ENCODE measurements at regions not wholly inside any gene's neighbourhood (a gene's known extent, or its start where the extent isn't known, plus 50 kb on each side); places are given as distances from the start of the nearest gene placed in this dataset.

- no peaks in the 10 kb centered on the region for H3K4me1 ChIP-seq (ENCODE audit: insufficient read depth, low read length)
- H2AFZ ChIP-seq (ENCODE audit: low read depth, low read length): no peak overlapping the region
- no peak overlapping the region for H3K27ac ChIP-seq (ENCODE audit: low read length)
- DNase-seq (no peak), ATAC-seq (ENCODE audit: insufficient read depth, low read depth) (no peak)
- H3K27me3 ChIP-seq (ENCODE audit: insufficient read depth, low read length, poor library complexity): no peaks in the 10 kb centered on the region
- H3K79me2 ChIP-seq (ENCODE audit: insufficient read depth, low read length): no peaks in the 10 kb centered on the region
- H3K4me2 ChIP-seq (ENCODE audit: insufficient read depth, low read length): no peak overlapping the region
- no peaks in the 10 kb centered on the region for H4K20me1 ChIP-seq (ENCODE audit: insufficient read depth, low read length)
- no peaks in the 10 kb centered on the region for H3K9me3 ChIP-seq (ENCODE audit: insufficient read depth, low read length, severe bottlenecking)
- no peak overlapping the region for H3K9ac ChIP-seq (ENCODE audit: low read depth, low read length)
- H3K36me3 ChIP-seq (ENCODE audit: insufficient read depth, low read length): no peaks in the 10 kb centered on the region
- TF ChIP-seq EZH2 (IDR thresholded peaks at IDR 0.05; ENCODE audit: borderline replicate concordance, low read depth, low read length, severe bottlenecking) (no peak), CTCF (IDR thresholded peaks at IDR 0.05; ENCODE audit: borderline replicate concordance, extremely low read depth, low read length, poor library complexity, severe bottlenecking) (no peak)
- H3K4me3 ChIP-seq (ENCODE audit: low read depth in 1 of 2, low read length in 2 of 2): no peak overlapping the region
Observed at GRCh38 chr18:77566604-77567003, 317.0 kb downstream of the GALR1 start.

GRCh38 chr18:77567205-77567604 is 317.6 kb downstream of the GALR1 start:
- DNase-seq: no peak
- Histone ChIP-seq H3K4me1 (ENCODE audit: insufficient read depth, low read length) (no peaks in the 10 kb centered on the region), H3K9me3 (ENCODE audit: insufficient read depth, low read length, severe bottlenecking) (no peaks in the 10 kb centered on the region), H3K27ac (ENCODE audit: low read length) (no peak overlapping the region), H3K4me2 (ENCODE audit: insufficient read depth, low read length) (no peak overlapping the region), H3K4me3 (ENCODE audit: low read depth in 1 of 2, low read length in 2 of 2) (no peak overlapping the region), H3K79me2 (ENCODE audit: insufficient read depth, low read length) (no peaks in the 10 kb centered on the region), H3K27me3 (ENCODE audit: insufficient read depth, low read length, poor library complexity) (no peaks in the 10 kb centered on the region), H3K36me3 (ENCODE audit: insufficient read depth, low read length) (no peaks in the 10 kb centered on the region), H4K20me1 (ENCODE audit: insufficient read depth, low read length) (no peaks in the 10 kb centered on the region), H2AFZ (ENCODE audit: low read depth, low read length) (no peak overlapping the region), H3K9ac (ENCODE audit: low read depth, low read length) (no peak overlapping the region)
- no peak for ATAC-seq (ENCODE audit: insufficient read depth, low read depth)
- no peak for TF ChIP-seq EZH2 (IDR thresholded peaks at IDR 0.05; ENCODE audit: borderline replicate concordance, low read depth, low read length, severe bottlenecking)
- no peak for TF ChIP-seq CTCF (IDR thresholded peaks at IDR 0.05; ENCODE audit: borderline replicate concordance, extremely low read depth, low read length, poor library complexity, severe bottlenecking)

DNA sequence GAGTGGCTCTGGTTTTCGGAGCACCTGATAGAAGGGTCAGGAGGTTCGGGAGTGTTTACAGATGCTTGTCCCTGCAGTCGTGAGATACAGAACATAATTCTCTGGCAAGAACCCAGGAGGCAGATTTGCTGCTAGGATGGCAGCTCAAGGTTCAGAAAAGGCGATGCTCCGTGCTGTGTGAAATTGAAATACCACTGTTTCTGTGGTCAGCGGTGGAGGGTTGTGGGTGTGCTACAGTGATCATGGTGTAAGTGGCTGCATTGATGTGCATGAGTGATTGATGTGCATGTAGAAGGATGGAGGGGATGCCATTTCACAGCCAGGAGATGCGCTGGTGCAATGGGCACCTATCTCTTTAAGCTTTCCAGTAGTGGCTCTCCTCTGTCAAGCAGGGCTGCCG is 322.1 kb downstream of the GALR1 start:
- ATAC-seq (ENCODE audit: insufficient read depth, low read depth): no peak
- H3K4me2 ChIP-seq (ENCODE audit: insufficient read depth, low read length): no peak overlapping the region
- no peak overlapping the region for H3K9ac ChIP-seq (ENCODE audit: low read depth, low read length)
- no peaks in the 10 kb centered on the region for H3K79me2 ChIP-seq (ENCODE audit: insufficient read depth, low read length)
- no peak for DNase-seq
- no peaks in the 10 kb centered on the region for H3K36me3 ChIP-seq (ENCODE audit: insufficient read depth, low read length)
- H3K27ac ChIP-seq (ENCODE audit: low read length): no peak overlapping the region
- peaks cover 2% of the 10 kb centered on the region for H3K9me3 ChIP-seq (ENCODE audit: insufficient read depth, low read length, severe bottlenecking)
- H3K4me1 ChIP-seq (ENCODE audit: insufficient read depth, low read length): no peaks in the 10 kb centered on the region
- no peak overlapping the region for H2AFZ ChIP-seq (ENCODE audit: low read depth, low read length)
- H3K4me3 ChIP-seq (ENCODE audit: low read depth in 1 of 2, low read length in 2 of 2): no peak overlapping the region
- H4K20me1 ChIP-seq (ENCODE audit: insufficient read depth, low read length): no peaks in the 10 kb centered on the region
- no peak for TF ChIP-seq EZH2 (IDR thresholded peaks at IDR 0.05; ENCODE audit: borderline replicate concordance, low read depth, low read length, severe bottlenecking)
- no peak for TF ChIP-seq CTCF (IDR thresholded peaks at IDR 0.05; ENCODE audit: borderline replicate concordance, extremely low read depth, low read length, poor library complexity, severe bottlenecking)
- H3K27me3 ChIP-seq (ENCODE audit: insufficient read depth, low read length, poor library complexity): no peaks in the 10 kb centered on the region

DNA sequence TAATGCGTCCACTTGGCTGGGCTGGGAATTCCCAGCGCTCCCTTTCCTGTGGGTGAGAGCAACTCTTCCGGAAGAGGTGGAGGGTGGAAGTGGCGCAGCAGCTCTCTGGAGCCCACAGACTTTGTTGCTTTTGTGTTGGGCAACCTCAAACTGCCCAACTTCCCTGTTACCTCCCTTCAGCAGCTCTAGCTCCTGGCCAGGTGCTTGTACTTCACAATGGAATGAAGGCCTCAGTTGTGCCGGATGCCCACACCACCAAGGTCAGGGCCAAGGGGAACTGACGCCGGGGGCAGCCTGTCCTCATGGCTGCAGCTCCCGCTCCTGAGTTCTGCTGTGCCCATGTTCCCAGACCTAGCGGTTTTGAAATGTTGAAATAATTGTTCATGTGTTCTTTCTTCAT is 322.9 kb downstream of the GALR1 start:
- no peak overlapping the region for H3K4me2 ChIP-seq (ENCODE audit: insufficient read depth, low read length)
- DNase-seq: no peak
- no peaks in the 10 kb centered on the region for H3K79me2 ChIP-seq (ENCODE audit: insufficient read depth, low read length)
- no peak overlapping the region for H3K4me3 ChIP-seq (ENCODE audit: low read depth in 1 of 2, low read length in 2 of 2)
- no peaks in the 10 kb centered on the region for H3K36me3 ChIP-seq (ENCODE audit: insufficient read depth, low read length)
- peaks cover 2% of the 10 kb centered on the region for H3K9me3 ChIP-seq (ENCODE audit: insufficient read depth, low read length, severe bottlenecking)
- H2AFZ ChIP-seq (ENCODE audit: low read depth, low read length): no peak overlapping the region
- no peak for ATAC-seq (ENCODE audit: insufficient read depth, low read depth)
- TF ChIP-seq CTCF (IDR thresholded peaks at IDR 0.05; ENCODE audit: borderline replicate concordance, extremely low read depth, low read length, poor library complexity, severe bottlenecking) (no peak), EZH2 (IDR thresholded peaks at IDR 0.05; ENCODE audit: borderline replicate concordance, low read depth, low read length, severe bottlenecking) (no peak)
- H3K9ac ChIP-seq (ENCODE audit: low read depth, low read length): no peak overlapping the region
- no peaks in the 10 kb centered on the region for H4K20me1 ChIP-seq (ENCODE audit: insufficient read depth, low read length)
- H3K4me1 ChIP-seq (ENCODE audit: insufficient read depth, low read length): no peaks in the 10 kb centered on the region
- H3K27ac ChIP-seq (ENCODE audit: low read length): no peak overlapping the region
- no peaks in the 10 kb centered on the region for H3K27me3 ChIP-seq (ENCODE audit: insufficient read depth, low read length, poor library complexity)

Measured in DND-41 (cell line).